K562 (cell line): ENCODE measurements at regions not wholly inside any gene's neighbourhood (a gene's known extent, or its start where the extent isn't known, plus 50 kb on each side); places are given as distances from the start of the nearest gene placed in this dataset.

ENCODE experiments used
- ATAC-seq: fragments of 200-7000 bp; cut with Tn5 transposase; 3 replicates; pipeline ENCODE4 v1.9.1; 2020; ENCODE audit warnings: moderate library complexity
- BruUV-seq: library from RNA; stranded (reverse); fragments of 400-500 nt; replicated peaks from 2 replicates; lab custom pipeline; 2021; lab: Mats Ljungman, UMichigan
- CTCF ChIA-PET: fragments of 300-600 bp; formaldehyde crosslinking; extraction: SDS; loops from one replicate; lab custom pipeline; 2021; ENCODE audit warnings: low intra/inter-chr PET ratio; lab: Yijun Ruan, JAX
- POLR2A ChIA-PET: fragments of 300-600, 350-650 bp; sonication (Branson Sonifier 250); formaldehyde crosslinking; extraction: SDS; loops from one replicate; lab custom pipeline; 2021; ENCODE audit warnings: antibody characterized with exemption, inconsistent platforms; lab: Yijun Ruan, JAX
- DNase-seq, 4 experiments: peaks; one replicate each; pipeline versions ENCODE4 v3.0.0 to v3.0.0-alpha.2; 2011 to 2018; ENCODE audit warnings: low spot score in 3 of 4, mixed read lengths in 3 of 4; ENCODE audit errors: extremely low read depth in 1 of 4
- FAIRE-seq: peaks from 2 replicates; lab custom pipeline; 2011; peaks lifted over from hg19 to GRCh38; lab: Jason Lieb, UNC
- H2AFZ ChIP-seq: 2 replicates; pipeline ENCODE4 v1.6.0; 2011; ENCODE audit warnings: low read depth, low read length, control low read depth, inconsistent platforms
- H3K27ac ChIP-seq: fragments of 200-600 bp; 3 replicates; pipeline ENCODE4 v1.8.0; 2011; ENCODE audit warnings: low read depth, mild to moderate bottlenecking, control low read depth, inconsistent platforms, low read length, moderate library complexity, mixed read lengths; ENCODE audit errors: extremely low read depth
- H3K27me3 ChIP-seq, 2 experiments: fragments of 300-600 bp in 1 of 2; 2 replicates in 1 of 2; 3 replicates in 1 of 2; pipeline versions ENCODE4 v1.6.0 to v1.8.0; 2011; ENCODE audit warnings: inconsistent platforms in 2 of 2, low read length in 2 of 2, mild to moderate bottlenecking in 1 of 2, mixed read lengths in 1 of 2, moderate library complexity in 1 of 2; ENCODE audit not compliant: control insufficient read depth in 2 of 2, insufficient read depth in 2 of 2
- H3K36me3 ChIP-seq: fragments of 300-600 bp; 3 replicates; pipeline ENCODE4 v1.8.0; 2011; ENCODE audit warnings: mild to moderate bottlenecking, low read length, inconsistent platforms; ENCODE audit not compliant: control insufficient read depth, insufficient read depth
- H3K4me1 ChIP-seq, 2 experiments: fragments of 200-600 bp in 1 of 2; replicated peaks in 1 of 2; 2 replicates in 1 of 2; 3 replicates in 1 of 2; pipeline versions ENCODE4 v1.5.1 to v1.8.0; 2011; ENCODE audit warnings: inconsistent platforms in 2 of 2, low read length in 2 of 2, mild to moderate bottlenecking in 1 of 2, mixed read lengths in 1 of 2, moderate library complexity in 1 of 2; ENCODE audit not compliant: control insufficient read depth in 2 of 2, insufficient read depth in 2 of 2
- H3K4me2 ChIP-seq: 2 replicates; pipeline ENCODE4 v1.6.1; 2011; ENCODE audit warnings: low read length, control low read depth, inconsistent platforms, mixed read lengths; ENCODE audit not compliant: insufficient read depth
- H3K4me3 ChIP-seq: fragments of 200-600 bp; sonication (generic), shearing (Covaris generic); 2 replicates; pipeline ENCODE4 v1.5.1; 2016; ENCODE audit warnings: control low read depth, inconsistent platforms
- H3K79me2 ChIP-seq: fragments of 200-600 bp; 3 replicates; pipeline ENCODE4 v1.8.0; 2011; ENCODE audit warnings: low read length, inconsistent platforms; ENCODE audit not compliant: control insufficient read depth, insufficient read depth
- H3K9ac ChIP-seq, 2 experiments: 2 replicates each; pipeline versions ENCODE4 v1.6.0 to v1.6.1; 2011; ENCODE audit warnings: low read depth in 2 of 2, low read length in 2 of 2, control low read depth in 1 of 2, inconsistent platforms in 1 of 2, mild to moderate bottlenecking in 1 of 2, mixed read lengths in 1 of 2; ENCODE audit not compliant: insufficient read depth in 1 of 2
- H3K9me1 ChIP-seq: one replicate; pipeline ENCODE4 v1.6.0; 2011; ENCODE audit warnings: inconsistent platforms, mild to moderate bottlenecking, low read length, moderate library complexity; ENCODE audit not compliant: control insufficient read depth, insufficient read depth
- H3K9me3 ChIP-seq: replicated peaks from 2 replicates; pipeline ENCODE4 v1.5.1; 2011; ENCODE audit warnings: low read depth, low read length, inconsistent platforms; ENCODE audit not compliant: control insufficient read depth, insufficient read depth
- H4K20me1 ChIP-seq: replicated peaks from 2 replicates; pipeline ENCODE4 v1.6.1; 2011; ENCODE audit warnings: low read length, inconsistent platforms, mixed read lengths; ENCODE audit not compliant: control insufficient read depth, insufficient read depth
- ASH1L ChIP-seq: fragments of 450-650 bp; IDR thresholded peaks from 2 replicates; pipeline ENCODE4 v1.6.1; 2018; ENCODE audit warnings: borderline replicate concordance, mild to moderate bottlenecking, low read depth; ENCODE audit not compliant: partially characterized antibody
- DPF2 ChIP-seq: fragments of 450-650 bp; IDR thresholded peaks from 2 replicates; pipeline ENCODE4 v1.6.1; 2016
- MTF1 ChIP-seq: fragments of 250-450 bp; sonication (Bioruptor Pico); IDR thresholded peaks from 2 replicates; pipeline ENCODE4 v1.9.0; 2021; ENCODE audit warnings: moderate library complexity, mild to moderate bottlenecking, inconsistent platforms, borderline replicate concordance
- TRIM25 ChIP-seq: fragments of 450-650 bp; IDR thresholded peaks from 2 replicates; pipeline ENCODE4 v1.7.0; 2016; ENCODE audit warnings: borderline replicate concordance
- WGBS: fragments of 100-300 bp; shearing (Covaris generic); methylation state at CpG from one replicate; pipeline ENCODE4 v1.1.6; 2016; ENCODE audit warnings: low coverage, mixed read lengths; ENCODE audit not compliant: insufficient coverage; ENCODE audit errors: missing lambda C conversion rate; 5-methylcytosine and 5-hydroxymethylcytosine counted together
- in situ Hi-C: fragments of 300-500 bp; cut with MboI; formaldehyde crosslinking; loops from 4 replicates; pipeline ENCODE4 v1.15.0; 2018; ENCODE audit warnings: inconsistent platforms, mixed read lengths
- intact Hi-C: fragments of 100-400 bp; cut with micrococcal nuclease; formaldehyde crosslinking; loops from 2 replicates; pipeline ENCODE4 v1.14.2; 2022

- TF ChIP-seq DPF2: no peak
- TF ChIP-seq MTF1 (CRISPR knock-in tag): no peak
- TF ChIP-seq TRIM25: no peak
- TF ChIP-seq ASH1L: no peak
- DNase-seq (no peak), ATAC-seq (no peak), FAIRE-seq (no peak)
- H3K9me1 ChIP-seq: no peaks in the 10 kb centered on the region
- WGBS: 0% methylated on average over 2 of the region's 2 CpGs
- H3K79me2 ChIP-seq: no peaks in the 10 kb centered on the region
- no peak overlapping the region for H2AFZ ChIP-seq
- ChIA-PET POLR2A (interaction anchor here (1.2 kb wide), 1 partner anchor 15 kb away, joined by 3 read pairs; no protein-coding TSS in a partner anchor), CTCF (no interaction called here)
- no peaks in the 10 kb centered on the region for H3K4me1 ChIP-seq
- H3K27ac ChIP-seq: no peak overlapping the region
- in situ Hi-C loops: no loop called here
- no peaks in the 10 kb centered on the region for H3K9me3 ChIP-seq
- BruUV-seq: no TSS peak
- H3K4me3 ChIP-seq: no peak overlapping the region
- intact Hi-C loops: no loop called here
- no peaks in the 10 kb centered on the region for H4K20me1 ChIP-seq
- H3K27me3 ChIP-seq: no peaks in the 10 kb centered on the region
- H3K9ac ChIP-seq: no peak overlapping the region
- no peaks in the 10 kb centered on the region for H3K36me3 ChIP-seq
- H3K4me2 ChIP-seq: no peak overlapping the region
Measured at GRCh38 chr6:71171497-71172070, 117.0 kb upstream of the OGFRL1 start.
